Tibial nerve (tissue), 4 donors: ENCODE measurements at regions not wholly inside any gene's neighbourhood (a gene's known extent, or its start where the extent isn't known, plus 50 kb on each side); places are given as distances from the start of the nearest gene placed in this dataset.

Source experiments
- DNase-seq, 2 donors: peaks; one replicate each; pipeline ENCODE4 v3.0.0-alpha.2; 2019; ENCODE audit warnings: low spot score in 2 of 2
- H3K27ac ChIP-seq, 4 donors: fragments of 200-600 bp; sonication (generic) in 3 of 4; one replicate each; pipeline ENCODE4 v1.5.1; 2017 to 2019; ENCODE audit warnings: mild to moderate bottlenecking in 1 of 4
- H3K27me3 ChIP-seq, 2 donors: fragments of 200-600 bp; sonication (generic) in 1 of 2; one replicate each; pipeline versions ENCODE4 v1.5.1 to v1.6.0; 2017 to 2019
- H3K36me3 ChIP-seq, 3 donors: fragments of 200-600 bp; sonication (generic); one replicate each; pipeline ENCODE4 v1.5.1; 2018 to 2019
- H3K4me1 ChIP-seq, 4 donors: fragments of 200-600 bp; sonication (generic) in 3 of 4; one replicate each; pipeline ENCODE4 v1.5.1; 2017 to 2019
- H3K4me3 ChIP-seq, 4 donors: fragments of 200-600 bp; sonication (generic) in 3 of 4; one replicate each; pipeline ENCODE4 v1.5.1; 2017 to 2019; ENCODE audit warnings: mild to moderate bottlenecking in 1 of 4, moderate library complexity in 1 of 4
- H3K9me3 ChIP-seq, 4 donors: fragments of 200-600 bp; sonication (generic) in 3 of 4; one replicate each; pipeline ENCODE4 v1.5.1; 2017 to 2019
- EP300 ChIP-seq, 2 donors: sonication (generic); formaldehyde crosslinking; IDR thresholded peaks; one replicate each; pipeline ENCODE4 v1.6.1; 2017; ENCODE audit warnings: antibody characterized with exemption in 2 of 2, mild to moderate bottlenecking in 1 of 2
- POLR2A ChIP-seq, 2 donors: fragments of 450-650 bp; IDR thresholded peaks; one replicate each; pipeline ENCODE4 v1.6.1; 2017; ENCODE audit warnings: antibody characterized with exemption in 2 of 2, mild to moderate bottlenecking in 2 of 2, moderate library complexity in 2 of 2
- WGBS, 2 donors: methylation state at CpG; one replicate each; pipeline ENCODE4 v1.1.5; 2018; 5-methylcytosine and 5-hydroxymethylcytosine counted together
- TF ChIP-seq, protein P1 (sequence below), 5 experiments: fragments of 200-600 bp in 3 of 5; fragments of 450-650 bp in 2 of 5; sonication (generic) in 3 of 5; IDR thresholded peaks; one replicate each; pipeline ENCODE4 v1.5.1; 2016 to 2019; ENCODE audit warnings: antibody characterized with exemption in 5 of 5, mild to moderate bottlenecking in 3 of 5, moderate library complexity in 2 of 5

DNA sequence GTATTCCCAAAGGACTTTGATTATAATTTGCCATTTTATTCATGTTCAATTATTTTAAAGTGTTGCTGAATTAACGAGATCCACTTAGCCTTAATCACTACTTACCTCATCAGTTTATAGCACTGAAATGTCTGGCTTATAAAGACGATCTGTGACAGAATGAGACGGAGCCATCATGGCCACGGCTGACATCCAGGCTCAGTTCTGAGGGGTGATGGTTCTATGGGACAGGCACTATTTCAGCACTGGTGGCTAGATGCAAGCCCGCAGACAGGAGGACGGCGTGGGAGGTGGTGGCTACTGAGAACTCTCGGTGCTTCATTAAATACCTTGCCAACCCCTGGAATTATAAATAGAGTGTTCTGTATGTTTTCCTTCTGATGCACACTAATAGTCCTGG, 1084.2 kb upstream of the TENM3 start:
- Histone ChIP-seq H3K4me1 (no peaks in the 10 kb centered on the region), H3K4me3 (no peak overlapping the region), H3K9me3 (no peaks in the 10 kb centered on the region), H3K36me3 (no peaks in the 10 kb centered on the region), H3K27ac (no peak overlapping the region), H3K27me3 (no peaks in the 10 kb centered on the region)
- TF ChIP-seq POLR2A (IDR thresholded peaks at IDR 0.05) (no peak), EP300 (IDR thresholded peaks at IDR 0.05) (no peak)
- TF ChIP-seq, protein P1, sequence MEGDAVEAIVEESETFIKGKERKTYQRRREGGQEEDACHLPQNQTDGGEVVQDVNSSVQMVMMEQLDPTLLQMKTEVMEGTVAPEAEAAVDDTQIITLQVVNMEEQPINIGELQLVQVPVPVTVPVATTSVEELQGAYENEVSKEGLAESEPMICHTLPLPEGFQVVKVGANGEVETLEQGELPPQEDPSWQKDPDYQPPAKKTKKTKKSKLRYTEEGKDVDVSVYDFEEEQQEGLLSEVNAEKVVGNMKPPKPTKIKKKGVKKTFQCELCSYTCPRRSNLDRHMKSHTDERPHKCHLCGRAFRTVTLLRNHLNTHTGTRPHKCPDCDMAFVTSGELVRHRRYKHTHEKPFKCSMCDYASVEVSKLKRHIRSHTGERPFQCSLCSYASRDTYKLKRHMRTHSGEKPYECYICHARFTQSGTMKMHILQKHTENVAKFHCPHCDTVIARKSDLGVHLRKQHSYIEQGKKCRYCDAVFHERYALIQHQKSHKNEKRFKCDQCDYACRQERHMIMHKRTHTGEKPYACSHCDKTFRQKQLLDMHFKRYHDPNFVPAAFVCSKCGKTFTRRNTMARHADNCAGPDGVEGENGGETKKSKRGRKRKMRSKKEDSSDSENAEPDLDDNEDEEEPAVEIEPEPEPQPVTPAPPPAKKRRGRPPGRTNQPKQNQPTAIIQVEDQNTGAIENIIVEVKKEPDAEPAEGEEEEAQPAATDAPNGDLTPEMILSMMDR (IDR thresholded peaks at IDR 0.05), result no peak
- WGBS, 2 donors, result 76 to 87% methylated on average over 8 of the region's 8 CpGs
- DNase-seq, result no peak

DNA sequence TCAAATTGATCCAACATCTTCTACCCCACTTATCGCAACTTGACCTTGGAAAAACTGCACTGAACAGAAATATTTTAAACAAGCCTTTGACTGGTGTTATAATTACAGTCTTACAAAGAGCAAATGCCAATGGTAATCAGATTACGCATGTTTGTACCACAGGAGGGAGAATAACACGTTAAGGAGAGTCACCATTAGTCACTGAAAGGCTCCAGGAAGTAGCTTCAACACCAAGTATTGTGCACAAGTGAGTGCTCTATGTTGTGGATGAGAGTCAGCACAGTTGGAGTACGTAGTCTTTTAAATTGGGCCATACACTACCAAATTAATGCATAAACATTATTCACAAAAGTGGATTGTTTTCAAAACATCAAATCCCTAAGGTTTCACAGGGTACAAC, 1081.5 kb upstream of the TENM3 start:
- 48 to 50% methylated on average over 4 of the region's 4 CpGs for WGBS, 2 donors
- Histone ChIP-seq H3K4me3 (no peak overlapping the region), H3K4me1 (no peaks in the 10 kb centered on the region), H3K27ac (no peak overlapping the region), H3K9me3 (no peaks in the 10 kb centered on the region), H3K27me3 (no peaks in the 10 kb centered on the region), H3K36me3 (no peaks in the 10 kb centered on the region)
- TF ChIP-seq EP300 (IDR thresholded peaks at IDR 0.05) (no peak), POLR2A (IDR thresholded peaks at IDR 0.05) (no peak)
- TF ChIP-seq, protein P1 (IDR thresholded peaks at IDR 0.05), result no peak
- DNase-seq, result no peak

DNA sequence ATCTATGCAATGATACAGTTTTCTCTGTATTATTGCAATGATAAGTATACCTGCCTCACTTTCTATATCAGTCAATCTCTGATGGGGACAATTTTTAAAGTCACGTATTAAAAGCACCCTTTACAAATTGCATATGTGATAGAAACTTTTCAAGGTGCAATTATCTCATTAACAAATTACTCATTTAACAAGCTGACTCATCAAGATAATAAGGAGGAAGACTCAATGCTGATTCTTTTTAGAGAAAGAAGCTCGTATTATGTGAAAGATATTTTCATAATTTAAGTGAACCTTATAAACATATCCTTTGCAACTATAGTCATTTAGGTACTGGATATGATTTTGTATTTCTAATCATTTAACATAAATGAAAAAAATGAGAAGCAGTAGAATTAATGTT, 1080.9 kb upstream of the TENM3 start:
- H3K4me3 ChIP-seq, result no peak overlapping the region
- no peaks in the 10 kb centered on the region for H3K36me3 ChIP-seq
- 81 to 84% methylated on average over 2 of the region's 2 CpGs for WGBS, 2 donors
- DNase-seq, result no peak
- H3K4me1 ChIP-seq, result no peaks in the 10 kb centered on the region
- H3K27ac ChIP-seq, result no peak overlapping the region
- no peaks in the 10 kb centered on the region for H3K9me3 ChIP-seq
- no peaks in the 10 kb centered on the region for H3K27me3 ChIP-seq
- TF ChIP-seq POLR2A (IDR thresholded peaks at IDR 0.05) (no peak), EP300 (IDR thresholded peaks at IDR 0.05) (no peak)
- TF ChIP-seq, protein P1 (IDR thresholded peaks at IDR 0.05), result no peak

DNA sequence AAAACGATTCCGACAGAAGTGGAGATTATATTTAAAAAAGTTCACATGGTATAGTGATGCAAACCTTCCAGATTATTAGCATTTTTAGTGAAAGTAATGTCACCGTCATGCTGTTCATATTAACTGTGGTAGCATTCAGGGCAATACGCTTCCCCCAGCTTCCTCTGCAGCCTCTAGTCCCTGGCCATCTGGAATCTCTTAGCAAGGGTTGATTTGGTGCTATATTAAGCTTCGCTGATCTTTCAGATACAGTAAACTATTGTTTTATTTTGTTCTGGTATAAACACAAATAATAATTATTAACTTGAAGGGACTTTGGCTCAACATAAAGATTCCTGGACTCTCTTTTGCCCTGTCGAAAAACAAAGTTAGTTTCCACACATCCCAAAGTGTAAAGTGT, 1080.5 kb upstream of the TENM3 start:
- Histone ChIP-seq H3K4me3 (no peak overlapping the region), H3K27ac (no peak overlapping the region), H3K9me3 (no peaks in the 10 kb centered on the region), H3K4me1 (no peaks in the 10 kb centered on the region), H3K36me3 (no peaks in the 10 kb centered on the region), H3K27me3 (no peaks in the 10 kb centered on the region)
- TF ChIP-seq EP300 (IDR thresholded peaks at IDR 0.05) (no peak), POLR2A (IDR thresholded peaks at IDR 0.05) (no peak)
- TF ChIP-seq, protein P1 (IDR thresholded peaks at IDR 0.05), result no peak
- WGBS, 2 donors, result 47 to 50% methylated on average over 6 of the region's 6 CpGs
- no peak for DNase-seq

DNA sequence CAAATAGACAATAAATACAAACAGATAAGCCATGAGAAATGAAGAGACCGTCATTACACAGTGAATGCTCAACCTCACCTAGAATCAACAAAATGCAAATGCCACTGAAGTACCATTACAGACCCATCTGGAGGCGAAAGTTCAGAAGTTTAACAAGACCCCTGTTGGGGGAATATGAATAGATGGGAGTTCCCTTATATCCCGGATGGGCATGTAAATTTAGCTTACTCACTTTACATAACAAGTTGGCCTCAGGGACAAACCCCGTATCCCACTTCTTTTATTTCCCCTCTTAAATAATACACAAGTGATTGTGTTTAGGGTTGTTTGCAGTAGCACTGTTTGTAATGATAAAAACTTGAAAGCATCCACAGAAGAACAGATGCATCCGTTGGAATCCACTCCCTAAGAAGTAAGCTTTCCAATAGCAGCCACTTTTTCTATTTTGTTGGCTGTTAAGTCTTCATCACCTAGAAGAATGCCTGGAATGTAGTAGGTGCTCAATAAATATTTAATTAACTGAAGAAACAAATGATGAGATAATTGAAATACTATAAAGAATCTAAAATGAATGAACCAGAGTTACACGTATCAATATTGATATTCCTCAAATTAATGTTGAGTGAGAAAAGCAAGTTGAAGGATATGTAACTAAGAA, 1076.3 kb upstream of the TENM3 start:
- Histone ChIP-seq H3K9me3 (no peaks in the 10 kb centered on the region), H3K27me3 (no peaks in the 10 kb centered on the region), H3K36me3 (no peaks in the 10 kb centered on the region), H3K4me3 (no peak overlapping the region), H3K27ac (no peak overlapping the region), H3K4me1 (no peaks in the 10 kb centered on the region)
- no peak for DNase-seq
- TF ChIP-seq, protein P1 (IDR thresholded peaks at IDR 0.05), result no peak
- TF ChIP-seq EP300 (IDR thresholded peaks at IDR 0.05) (no peak), POLR2A (IDR thresholded peaks at IDR 0.05) (no peak)
- WGBS, 2 donors, result 66 to 73% methylated on average over 6 of the region's 6 CpGs
